Forelimb muscle (tissue), 1 donor: ENCODE measurements at regions not wholly inside any gene's neighbourhood (a gene's known extent, or its start where the extent isn't known, plus 50 kb on each side); places are given as distances from the start of the nearest gene placed in this dataset.

Experiments used
- DNase-seq: peaks from one replicate; pipeline ENCODE4 v3.0.0-alpha.2; 2013; ENCODE audit warnings: low read depth

GRCh38 chr4:181908168-181908567 is 335.0 kb upstream of the TENM3 start:
- no peak for DNase-seq

GRCh38 chr4:181909368-181909767 is 333.8 kb upstream of the TENM3 start:
- DNase-seq: no peak

GRCh38 chr4:181911420-181911819 is 331.8 kb upstream of the TENM3 start:
- DNase-seq: no peak

GRCh38 chr4:181933471-181933870 is 309.7 kb upstream of the TENM3 start:
- no peak for DNase-seq

- DNase-seq: no peak
These were observed 304.6 kb upstream of the TENM3 start for GRCh38 chr4:181938631-181939030.

GRCh38 chr4:181939199-181939945 is 303.8 kb upstream of the TENM3 start:
- DNase-seq: no peak

- no peak for DNase-seq
These were observed 298.7 kb upstream of the TENM3 start for GRCh38 chr4:181944527-181944926.

- DNase-seq: no peak
These were observed 296.3 kb upstream of the TENM3 start for GRCh38 chr4:181946902-181947301.

- DNase-seq: no peak
These were observed 294.3 kb upstream of the TENM3 start for GRCh38 chr4:181948839-181949382.

- DNase-seq: no peak
These were observed 293.4 kb upstream of the TENM3 start for GRCh38 chr4:181949704-181950312.

GRCh38 chr4:181950372-181951127 is 292.7 kb upstream of the TENM3 start:
- DNase-seq: no peak

GRCh38 chr4:181951265-181951664 is 291.9 kb upstream of the TENM3 start:
- no peak for DNase-seq

- no peak for DNase-seq
These were observed 290.7 kb upstream of the TENM3 start for GRCh38 chr4:181952478-181952877.

GRCh38 chr4:181956512-181956911 is 286.7 kb upstream of the TENM3 start:
- DNase-seq: no peak

GRCh38 chr4:181957088-181957487 is 286.1 kb upstream of the TENM3 start:
- DNase-seq: no peak

- no peak for DNase-seq
These were observed 284.8 kb upstream of the TENM3 start for GRCh38 chr4:181958446-181958845.

- no peak for DNase-seq
These were observed 284.1 kb upstream of the TENM3 start for GRCh38 chr4:181959121-181959520.

- DNase-seq: no peak
These were observed 282.8 kb upstream of the TENM3 start for GRCh38 chr4:181960384-181960783.

- DNase-seq: no peak
These were observed 280.9 kb upstream of the TENM3 start for GRCh38 chr4:181962321-181962720.

- DNase-seq: no peak
These were observed 278.5 kb upstream of the TENM3 start for GRCh38 chr4:181964731-181965130.

- no peak for DNase-seq
These were observed 277.1 kb upstream of the TENM3 start for GRCh38 chr4:181966104-181966551.

- DNase-seq: no peak
These were observed 275.8 kb upstream of the TENM3 start for GRCh38 chr4:181967401-181967800.
